GM04503 (cell line): ENCODE measurements at regions not wholly inside any gene's neighbourhood (a gene's known extent, or its start where the extent isn't known, plus 50 kb on each side); places are given as distances from the start of the nearest gene placed in this dataset.

ENCODE experiments used
- DNase-seq: peaks from one replicate; pipeline ENCODE4 v3.0.0-alpha.2; 2012; ENCODE audit warnings: low read depth

DNA sequence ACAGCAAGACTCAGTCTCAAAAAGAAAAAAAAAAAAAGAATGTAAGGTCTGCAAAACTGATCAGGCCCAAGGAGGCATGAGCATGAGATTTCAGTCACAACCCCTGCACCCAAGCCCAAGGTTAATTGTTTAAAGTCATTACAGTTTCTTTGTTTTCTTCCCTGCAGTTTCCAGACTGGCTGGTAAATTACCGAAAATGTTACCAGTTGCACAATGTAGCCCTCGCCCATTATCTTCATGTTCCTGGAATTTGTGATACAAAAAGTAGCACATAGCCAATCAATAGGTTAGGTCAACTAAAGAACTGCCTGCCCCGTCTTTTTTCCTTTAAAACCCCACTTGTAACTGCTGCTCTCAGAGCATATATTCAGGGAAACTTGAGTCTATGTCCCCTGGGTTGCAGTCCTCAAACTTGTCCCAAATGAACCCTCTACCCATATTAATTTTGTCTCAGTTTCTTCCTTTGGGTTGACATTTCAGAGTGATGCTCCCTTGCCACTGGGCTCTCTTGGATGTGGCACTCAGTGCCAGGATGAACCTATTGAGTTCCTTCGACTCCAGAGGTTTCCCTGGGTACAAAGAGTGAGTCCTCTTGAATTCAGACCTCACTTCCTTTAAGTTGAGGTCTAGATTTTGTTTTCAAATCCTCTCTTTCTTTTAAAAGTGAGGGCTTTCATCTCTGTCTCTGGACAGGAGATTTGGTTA lies 216.2 kb upstream of the HS6ST1 start:
- DNase-seq, result no peak

DNA sequence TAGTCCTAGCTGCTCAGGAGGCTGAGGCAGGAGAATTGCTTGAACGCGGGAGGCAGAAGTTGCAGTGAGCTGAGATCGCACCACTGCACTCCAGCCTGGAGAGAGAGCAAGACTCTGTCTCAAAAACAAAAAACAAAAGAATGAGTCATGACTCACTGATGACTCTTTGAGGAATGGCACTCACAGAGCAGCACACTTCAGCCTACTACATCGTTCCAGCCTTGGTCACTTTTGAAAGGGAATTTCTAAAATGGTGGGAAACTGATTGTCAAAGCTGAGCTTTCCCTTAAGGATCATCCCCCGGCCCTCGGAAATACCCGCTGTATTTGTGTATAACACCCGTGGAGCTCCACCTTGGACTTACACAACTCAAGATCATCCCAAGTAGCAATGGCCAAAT lies 217.3 kb upstream of the HS6ST1 start:
- peak; percentile 73 for DNase-seq

DNA sequence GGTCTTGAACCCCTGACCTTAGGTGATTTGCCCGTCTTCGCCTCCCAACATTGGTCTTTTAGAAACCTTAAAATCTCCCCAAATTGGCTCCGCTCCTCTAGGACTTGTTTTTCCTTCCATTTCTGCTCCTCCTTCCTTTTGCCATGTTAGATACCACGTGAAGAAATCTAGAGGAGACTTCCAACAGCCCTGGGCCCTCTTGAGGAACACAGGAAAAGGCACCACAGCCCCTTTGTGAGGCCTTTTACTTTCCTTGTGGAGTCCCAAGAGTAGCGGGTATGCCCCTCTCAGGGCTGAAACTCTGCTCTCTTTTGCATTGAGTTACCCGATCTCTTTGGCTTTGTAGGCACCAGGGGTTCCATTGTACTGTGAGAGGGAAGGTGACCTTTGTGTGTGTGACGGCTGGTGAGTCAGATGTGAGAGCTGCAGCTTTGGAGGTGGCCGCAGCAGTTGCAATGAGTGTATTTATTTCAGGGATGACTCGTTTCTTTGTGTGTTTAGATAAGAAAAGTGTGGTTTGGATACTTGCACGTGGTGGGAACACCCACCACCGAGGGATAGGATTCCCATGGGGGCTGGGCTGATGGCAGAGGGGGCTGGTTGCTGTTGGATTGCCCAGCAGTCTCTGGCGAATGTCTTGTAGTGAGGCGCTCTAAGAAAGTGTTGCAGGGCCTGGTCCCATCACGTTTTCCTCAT lies 218.4 kb upstream of the HS6ST1 start:
- peak; percentile 66 for DNase-seq

DNA sequence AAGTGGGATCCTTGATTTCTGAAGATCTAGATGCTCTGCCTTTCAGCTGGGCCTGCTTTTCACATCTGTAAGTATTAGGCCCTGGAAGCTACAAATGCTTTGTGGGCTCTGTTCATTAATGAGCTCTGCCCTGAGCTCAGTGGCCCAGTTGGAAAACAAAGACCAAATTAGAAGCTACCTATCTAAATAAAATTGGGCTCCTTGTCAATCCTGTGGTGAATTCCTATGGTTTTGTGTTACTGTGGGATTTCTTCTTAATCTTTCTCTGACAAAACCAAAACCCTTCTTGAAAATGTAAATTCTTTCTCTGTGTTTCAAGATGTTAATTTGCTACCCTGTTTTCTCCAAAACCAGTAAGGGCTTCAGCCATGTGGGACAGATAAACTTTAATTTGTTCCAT lies 219.0 kb upstream of the HS6ST1 start:
- peak; percentile 14 for DNase-seq

DNA sequence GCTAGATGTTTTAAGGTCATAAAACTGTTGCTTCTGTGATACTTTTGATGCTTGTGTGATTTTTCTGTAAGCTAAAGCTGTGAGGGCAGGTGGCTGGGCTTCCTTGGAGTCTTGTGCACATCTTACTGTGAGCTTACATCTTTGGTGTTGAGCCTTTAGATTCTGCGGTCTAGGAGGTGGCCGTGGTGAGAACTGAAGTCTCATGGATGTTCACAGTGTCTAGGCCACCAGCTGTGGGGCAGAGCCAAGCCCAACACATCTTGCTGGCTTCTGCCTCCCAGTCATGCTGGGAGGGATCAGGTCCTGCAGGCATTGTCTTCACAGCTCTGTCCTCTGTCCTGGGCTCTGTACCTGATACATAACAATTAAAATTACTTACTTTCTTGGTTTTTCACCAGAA lies 219.7 kb upstream of the HS6ST1 start:
- no peak for DNase-seq

DNA sequence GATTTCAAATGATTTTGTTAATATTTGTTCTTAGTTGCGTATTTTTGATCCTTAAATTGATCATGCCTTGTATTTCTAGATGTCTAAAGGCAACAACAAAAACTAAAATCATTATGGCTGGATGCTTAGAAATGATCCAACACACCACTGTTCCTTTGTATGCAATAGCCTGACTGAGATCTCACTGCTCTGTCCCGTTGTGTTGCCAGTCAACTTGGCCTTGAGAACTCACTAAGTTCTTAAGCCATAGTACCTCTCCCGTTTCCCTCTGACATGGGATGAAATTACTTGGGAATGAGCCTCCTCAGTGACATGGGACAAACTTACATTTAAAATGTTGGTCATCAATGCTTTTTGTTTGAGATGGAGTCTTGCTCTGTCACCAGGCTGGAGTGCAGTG lies 222.0 kb upstream of the HS6ST1 start:
- DNase-seq, result no peak

DNA sequence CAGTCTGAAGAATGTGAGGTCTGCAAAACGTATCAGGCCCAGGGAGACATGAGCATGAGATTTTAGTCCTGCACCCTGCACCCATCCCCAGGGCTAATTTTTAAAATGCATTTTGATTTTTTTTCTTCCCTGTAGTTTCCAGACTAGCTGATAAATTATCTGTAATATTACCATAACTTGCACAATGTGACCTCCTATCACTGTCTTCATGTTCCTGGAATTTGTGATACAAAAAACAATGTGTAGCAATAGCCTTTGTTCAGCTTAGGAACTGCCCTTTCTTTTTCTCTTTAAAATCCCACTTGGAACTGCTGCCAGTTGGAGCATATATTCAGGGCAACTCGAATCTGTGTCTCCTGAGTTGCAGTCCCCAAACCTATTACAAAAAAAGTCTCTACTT lies 222.8 kb upstream of the HS6ST1 start:
- DNase-seq, result no peak

DNA sequence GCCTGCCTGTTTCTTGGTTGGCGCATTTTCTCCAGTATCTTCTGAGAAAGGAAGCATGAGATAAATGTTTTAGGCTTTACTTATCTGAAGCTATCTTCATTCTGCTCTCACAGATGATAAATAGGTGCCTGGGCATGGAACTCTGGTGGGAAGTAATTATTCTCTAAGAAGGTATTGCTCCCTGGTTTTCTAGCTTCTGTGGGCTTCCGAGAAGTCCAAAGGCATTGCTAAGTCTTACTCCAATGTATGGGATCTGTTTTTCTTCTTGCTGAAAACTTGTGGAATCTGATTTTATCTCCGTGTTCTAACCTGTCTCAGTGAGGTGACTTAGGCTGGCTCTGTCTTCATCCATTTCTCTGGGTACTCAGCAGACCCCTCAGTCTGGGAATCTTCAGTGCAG lies 224.4 kb upstream of the HS6ST1 start:
- no peak for DNase-seq

DNA sequence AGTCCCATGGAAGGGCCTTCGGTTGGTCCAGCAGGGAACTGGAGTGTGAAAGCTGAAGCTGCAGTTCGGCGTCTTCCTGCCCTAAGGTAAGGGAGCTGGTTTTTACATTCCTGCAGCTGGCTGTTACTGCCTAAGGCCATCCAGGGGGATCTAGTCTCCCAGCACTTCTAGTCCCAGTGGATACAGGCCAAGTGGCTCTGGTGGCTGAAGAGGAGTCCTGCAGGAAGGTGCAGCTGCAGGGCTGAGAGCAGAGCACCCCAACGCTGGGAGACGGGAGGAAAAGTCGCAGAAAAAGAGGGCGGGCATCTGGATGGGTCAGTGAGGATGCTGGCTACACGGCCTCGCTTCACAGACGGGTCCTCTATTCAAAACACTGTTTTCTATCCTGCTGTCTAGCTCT lies 225.0 kb upstream of the HS6ST1 start:
- no peak for DNase-seq

DNA sequence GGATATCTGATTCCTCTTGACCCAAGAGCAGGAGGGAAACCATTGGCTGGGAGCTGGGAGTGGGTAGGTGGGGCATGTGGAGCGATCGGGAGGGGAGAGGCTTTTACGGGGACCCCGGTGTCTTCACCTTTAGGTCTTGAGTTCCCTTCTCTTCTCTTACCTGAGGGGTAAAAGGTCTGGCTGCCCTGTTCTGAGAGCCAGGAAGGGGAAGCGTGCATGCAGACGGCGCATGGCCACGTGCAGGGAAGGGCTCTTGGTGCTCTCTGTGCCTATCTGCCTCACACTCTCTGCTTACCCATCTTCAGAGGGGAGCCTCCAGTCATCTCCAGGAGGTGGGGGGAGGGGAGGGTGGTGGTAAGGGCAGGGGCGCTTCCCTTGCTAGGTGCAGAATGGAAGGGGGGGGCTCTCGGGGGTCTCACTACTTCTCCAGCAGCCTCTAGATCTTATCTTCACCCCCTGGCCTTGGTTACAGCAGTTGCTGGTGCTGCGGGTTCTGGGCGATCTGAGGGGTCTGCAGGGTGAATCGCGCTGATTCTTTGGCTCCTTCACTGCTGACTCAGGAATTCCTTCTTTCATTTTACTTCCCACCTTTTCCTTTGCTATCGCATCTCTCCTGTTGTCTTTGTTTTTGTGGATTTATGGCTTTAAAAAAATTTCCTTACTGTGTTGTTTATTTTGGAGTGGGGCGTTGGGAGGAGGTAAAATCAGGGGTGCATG lies 225.8 kb upstream of the HS6ST1 start:
- no peak for DNase-seq

DNA sequence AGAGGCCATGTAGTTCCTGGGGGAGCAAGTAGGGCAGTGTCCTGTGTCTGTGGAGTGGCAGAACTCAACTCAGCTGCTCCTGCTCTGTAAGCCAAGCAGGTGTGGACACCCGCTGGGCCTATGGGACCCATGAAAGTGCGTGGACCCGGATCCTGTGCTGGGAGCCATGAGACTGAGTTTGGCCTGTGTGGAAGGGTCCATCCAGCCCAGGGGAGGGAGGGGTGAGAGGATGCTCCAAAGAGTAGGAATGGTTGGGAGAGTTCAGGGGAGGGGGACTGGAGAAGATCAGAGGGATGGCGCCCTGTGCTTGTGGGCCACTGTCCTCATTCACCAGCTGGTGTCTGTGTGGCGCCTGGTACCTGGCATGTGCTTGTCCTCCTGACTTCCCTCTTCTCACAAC lies 226.4 kb upstream of the HS6ST1 start:
- no peak for DNase-seq

DNA sequence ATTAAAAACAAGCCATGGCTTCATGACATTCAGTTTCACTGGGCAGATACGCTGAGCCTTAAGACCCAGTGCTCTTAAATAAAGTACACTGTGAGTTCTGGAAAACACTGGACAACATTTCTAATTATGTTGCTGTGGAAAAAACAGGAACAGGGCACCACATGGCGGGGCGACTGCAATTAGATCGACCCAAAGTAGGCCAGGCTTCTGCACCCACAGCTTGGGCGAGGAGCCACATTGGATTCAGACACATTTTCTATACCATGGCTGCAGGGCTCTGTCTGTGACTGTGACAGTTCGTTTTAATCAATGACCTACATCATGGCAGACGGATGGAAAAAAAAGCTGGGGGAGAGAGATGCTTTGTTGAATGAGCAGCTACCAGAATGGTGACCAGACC lies 227.2 kb upstream of the HS6ST1 start:
- no peak for DNase-seq

DNA sequence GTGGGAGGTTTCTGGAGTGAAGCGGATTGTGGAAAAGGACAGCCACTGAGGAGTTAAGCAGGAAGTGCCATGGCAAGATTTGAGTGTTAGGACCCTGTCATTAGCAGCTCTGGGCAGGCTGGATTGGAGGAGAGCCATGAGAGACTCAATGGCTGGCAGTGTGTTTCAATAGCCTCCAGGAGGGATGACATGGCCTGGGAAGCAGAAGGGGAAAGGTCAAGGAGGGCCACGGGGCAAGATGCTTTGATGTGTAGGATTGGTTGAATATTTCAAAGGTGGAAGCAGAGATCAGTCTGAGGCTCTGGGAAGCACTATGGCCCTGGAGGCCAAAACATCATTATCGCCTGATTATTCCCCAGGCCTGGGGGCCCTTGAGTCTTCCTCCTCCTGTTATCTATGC lies 229.0 kb upstream of the HS6ST1 start:
- DNase-seq, result no peak

DNA sequence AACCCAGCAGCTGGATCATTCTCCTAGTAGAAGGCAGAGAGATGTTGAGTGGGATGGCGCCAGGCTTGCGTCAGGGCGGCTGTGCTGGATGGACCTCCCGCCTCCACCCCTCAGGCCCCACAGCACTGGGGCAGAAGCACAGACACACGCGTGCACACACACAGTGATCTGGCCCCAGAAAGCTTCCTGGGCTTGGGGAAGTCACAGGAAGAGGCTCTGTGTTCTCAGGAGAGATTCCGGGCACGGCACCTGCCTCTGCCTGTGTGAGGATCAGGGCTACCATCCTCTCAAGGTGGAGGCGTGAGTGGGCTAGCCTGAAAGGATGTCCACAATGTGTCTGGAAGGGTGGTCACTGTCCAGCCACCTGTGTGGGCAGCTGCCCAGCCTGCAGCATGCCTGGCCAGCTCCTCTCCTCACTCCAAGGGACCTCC lies 229.8 kb upstream of the HS6ST1 start:
- DNase-seq, result no peak

DNA sequence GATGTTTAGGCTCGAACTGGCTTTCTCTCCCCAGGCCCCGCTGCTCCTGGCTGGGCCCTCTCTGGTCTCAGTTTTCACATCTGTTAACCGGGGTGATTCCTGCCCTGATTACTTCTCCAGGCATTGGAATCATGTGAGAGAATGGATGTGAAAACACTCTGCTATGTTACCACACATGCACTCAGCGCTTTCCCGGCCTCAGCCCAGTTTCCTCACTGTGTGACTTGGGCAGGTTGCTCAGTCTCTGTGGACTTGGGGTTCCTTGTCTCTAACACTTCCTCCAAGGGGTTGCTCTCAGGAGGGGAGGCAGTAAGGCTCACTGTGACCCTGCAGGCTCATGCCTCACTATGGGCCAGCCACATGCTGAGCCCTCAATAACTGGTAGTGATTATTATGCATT lies 230.4 kb upstream of the HS6ST1 start:
- no peak for DNase-seq

DNA sequence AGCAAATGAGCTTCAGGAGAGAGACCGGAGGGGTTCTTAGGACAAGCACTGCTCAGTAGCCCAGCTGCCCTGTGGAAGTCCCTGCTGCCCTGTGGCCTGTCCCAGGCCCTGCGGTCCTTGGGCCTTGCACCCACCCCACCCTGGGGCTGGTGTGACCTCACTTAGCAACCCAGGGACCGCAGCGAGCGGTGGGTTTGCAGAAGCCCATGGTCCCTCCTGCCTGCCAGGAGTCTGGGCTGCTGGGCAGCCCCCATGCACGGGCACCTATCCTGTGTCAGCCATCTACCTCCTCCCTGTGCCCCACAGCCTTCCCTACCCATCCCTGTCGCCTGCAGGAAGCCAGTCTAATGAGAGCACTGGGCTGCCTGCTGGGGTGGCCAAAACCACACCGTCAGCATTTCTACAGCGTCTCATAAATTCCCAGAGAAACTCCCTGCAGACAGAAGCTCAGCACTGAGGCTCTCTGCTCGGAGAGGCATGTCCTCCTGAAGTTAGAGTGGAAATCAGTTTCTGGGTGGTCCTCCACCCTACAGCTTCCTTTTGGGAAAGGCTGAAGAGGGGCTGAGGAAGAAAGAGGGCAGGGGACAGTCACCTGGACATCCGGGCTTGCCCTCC lies 231.1 kb upstream of the HS6ST1 start:
- no peak for DNase-seq

DNA sequence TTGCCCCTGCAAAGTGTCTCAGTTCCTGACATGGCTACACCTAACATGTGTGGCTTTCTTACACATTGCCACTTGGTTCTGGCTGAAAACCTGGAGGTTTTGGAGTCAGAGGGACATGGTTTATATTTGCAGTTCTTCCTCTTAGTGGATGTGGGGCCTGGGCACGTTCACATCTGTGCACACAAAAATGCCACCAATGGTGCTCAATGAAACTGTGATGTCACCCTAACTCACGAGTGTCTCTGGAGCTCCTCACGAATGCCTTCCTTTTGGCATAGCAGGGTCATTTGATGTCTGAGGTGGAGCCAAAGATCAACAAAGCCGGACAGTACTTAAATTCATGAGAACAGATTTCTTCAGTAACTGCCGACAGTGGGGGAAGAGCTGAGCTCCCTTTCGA lies 231.7 kb upstream of the HS6ST1 start:
- DNase-seq, result no peak

DNA sequence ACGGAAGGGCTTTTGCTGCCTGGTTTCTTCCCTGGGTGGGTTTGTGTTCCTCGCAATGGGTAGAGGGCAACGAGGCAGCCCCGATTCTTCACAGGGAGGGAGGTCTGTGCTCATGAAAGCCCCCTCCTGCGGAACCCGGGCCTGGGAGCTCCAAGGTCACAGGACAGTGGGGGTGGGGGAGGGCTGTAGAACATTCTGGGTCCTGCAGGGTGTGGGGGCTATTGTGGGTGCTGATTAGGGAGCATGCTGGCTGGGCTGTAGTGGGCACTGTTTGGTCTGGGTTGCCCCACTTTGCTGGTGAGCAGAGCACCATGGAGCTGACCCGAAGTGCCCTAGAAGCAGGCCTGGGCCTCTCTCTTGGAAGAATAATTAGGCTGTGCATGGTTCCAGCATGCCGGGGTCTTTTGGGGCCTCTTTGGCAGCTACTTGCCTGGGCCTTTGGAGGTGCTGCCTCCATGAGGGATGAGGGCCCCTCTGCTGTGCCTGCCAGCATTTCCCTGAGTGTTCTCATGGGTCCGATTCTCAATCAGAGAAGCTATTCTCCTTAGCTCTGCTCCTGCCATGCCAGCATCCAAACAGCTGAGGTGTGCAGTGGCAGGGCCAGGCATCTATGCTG lies 232.2 kb upstream of the HS6ST1 start:
- DNase-seq, result no peak

DNA sequence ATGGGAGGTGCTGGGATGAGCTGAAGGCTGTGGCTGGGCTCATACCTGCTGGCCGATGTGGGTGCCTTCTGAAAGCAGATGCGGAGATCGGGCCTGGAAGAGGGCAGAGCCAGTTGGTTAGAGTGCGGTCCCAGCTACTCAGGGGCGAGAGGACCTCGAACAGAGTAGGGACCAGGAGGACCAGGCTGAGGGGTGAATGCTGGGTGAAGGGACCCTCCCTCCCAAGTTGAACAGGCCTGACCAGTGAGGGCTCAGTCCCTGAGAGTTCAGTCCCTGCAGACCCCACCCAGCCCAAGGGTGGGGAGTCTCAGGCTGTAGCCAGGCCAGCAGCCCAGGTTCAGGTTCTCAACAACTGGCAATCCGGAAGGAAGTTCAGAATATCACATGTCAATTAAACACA lies 232.8 kb upstream of the HS6ST1 start:
- DNase-seq, result no peak

DNA sequence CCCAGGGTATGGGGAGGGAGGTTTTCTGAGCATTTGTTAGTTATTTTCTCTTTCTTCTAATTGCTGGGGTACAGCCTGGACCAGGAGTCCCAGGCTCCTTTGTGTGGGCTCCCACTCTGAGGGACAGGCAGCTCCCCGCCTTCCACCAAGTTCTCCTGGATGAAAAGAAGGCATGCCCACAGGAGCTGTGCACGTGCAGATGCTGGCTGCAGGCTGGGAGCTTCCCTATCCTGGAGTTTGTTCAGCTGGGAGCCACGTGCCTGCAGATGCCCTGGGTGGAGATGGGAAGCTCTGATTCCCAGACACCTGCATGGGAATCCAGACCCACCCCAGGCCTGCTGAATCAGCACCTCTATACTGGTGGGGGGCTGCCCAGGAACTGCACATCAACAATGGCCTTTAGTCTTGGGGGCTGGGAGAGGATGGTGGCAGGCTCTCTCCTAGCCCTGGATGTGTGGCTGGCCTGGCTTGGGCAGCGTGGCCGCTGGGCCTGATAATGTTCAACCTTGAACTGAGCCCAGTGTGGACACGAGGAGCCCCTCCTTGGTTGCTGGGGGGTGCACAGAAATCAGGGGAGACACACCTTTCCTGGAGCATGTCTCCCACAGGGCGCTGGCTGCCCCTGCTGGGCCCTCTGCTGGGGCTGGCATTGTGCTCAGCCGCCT lies 233.6 kb upstream of the HS6ST1 start:
- no peak for DNase-seq

DNA sequence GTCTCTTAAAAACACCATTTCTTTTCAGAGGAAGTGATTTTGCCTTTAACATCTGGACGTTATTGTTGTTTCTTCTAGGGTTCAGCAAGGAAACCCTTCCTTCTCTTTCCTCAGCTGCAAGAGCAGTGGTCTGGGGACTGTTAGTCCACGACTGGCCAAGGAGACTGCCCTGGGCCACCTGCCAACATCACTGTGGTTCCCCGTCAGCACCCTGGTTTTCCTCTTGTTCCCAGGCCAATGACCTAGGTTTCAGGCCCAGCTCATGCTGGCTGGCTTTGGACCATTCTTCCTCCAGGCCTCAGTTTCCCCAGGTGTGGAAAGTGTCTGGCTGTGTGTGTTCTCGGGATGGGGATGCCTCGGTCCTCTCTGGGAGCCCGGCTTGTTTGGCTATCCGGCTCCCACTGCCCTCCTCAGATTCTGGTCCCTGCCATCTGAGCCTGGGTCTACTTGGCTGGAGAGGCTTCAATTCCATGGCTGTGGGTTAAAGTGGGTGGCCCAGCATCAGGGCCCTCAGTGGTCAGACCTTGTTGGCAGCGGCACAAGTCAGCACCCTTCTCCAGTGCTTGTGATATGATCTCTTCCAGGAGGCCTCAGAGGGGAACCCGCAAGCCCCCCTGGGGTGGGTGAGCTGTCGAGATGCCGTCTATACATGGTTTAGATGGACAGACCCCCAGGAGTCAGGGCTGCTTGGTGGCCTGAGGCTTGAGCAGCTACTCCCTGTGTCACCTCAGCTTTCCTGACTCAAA lies 234.3 kb upstream of the HS6ST1 start:
- DNase-seq, result no peak
